Esophagus muscularis mucosa (tissue), 4 donors: ENCODE measurements at regions not wholly inside any gene's neighbourhood (a gene's known extent, or its start where the extent isn't known, plus 50 kb on each side); places are given as distances from the start of the nearest gene placed in this dataset.

Source experiments
- DNase-seq: peaks from one replicate; pipeline ENCODE4 v3.0.0-alpha.2; 2017; ENCODE audit errors: extremely low spot score
- H3K27ac ChIP-seq, 4 donors: fragments of 200-600 bp; sonication (generic); replicated peaks in 1 of 4; 1 replicate in 3 of 4; 2 replicates in 1 of 4; pipeline ENCODE4 v1.5.1; 2016 to 2019; ENCODE audit warnings: mild to moderate bottlenecking in 1 of 4
- H3K27me3 ChIP-seq, 4 donors: fragments of 200-600 bp; sonication (generic); one replicate each; pipeline versions ENCODE4 v1.5.1 to v1.6.0; 2016 to 2019
- H3K36me3 ChIP-seq, 4 donors: fragments of 200-600 bp; sonication (generic); one replicate each; pipeline ENCODE4 v1.5.1; 2016 to 2019
- H3K4me1 ChIP-seq, 4 donors: fragments of 200-600 bp; sonication (generic); one replicate each; pipeline ENCODE4 v1.5.1; 2016 to 2019
- H3K4me3 ChIP-seq, 4 donors: fragments of 200-600 bp; sonication (generic); 1 replicate in 2 of 4; 2 replicates in 2 of 4; pipeline ENCODE4 v1.5.1; 2016 to 2019; ENCODE audit warnings: mild to moderate bottlenecking in 4 of 4, moderate library complexity in 1 of 4
- H3K9me3 ChIP-seq, 4 donors: fragments of 200-600 bp; sonication (generic); 1 replicate in 3 of 4; 2 replicates in 1 of 4; pipeline ENCODE4 v1.5.1; 2016 to 2019
- CTCF ChIP-seq, 3 experiments: fragments of 200-600 bp in 2 of 3; fragments of 450-650 bp in 1 of 3; sonication (generic) in 2 of 3; IDR thresholded peaks; one replicate each; pipeline ENCODE4 v1.5.1; 2017 to 2019; ENCODE audit warnings: antibody characterized with exemption in 3 of 3, mild to moderate bottlenecking in 2 of 3, moderate library complexity in 1 of 3
- EP300 ChIP-seq: sonication (generic); formaldehyde crosslinking; IDR thresholded peaks from one replicate; pipeline ENCODE4 v1.6.1; 2017; ENCODE audit warnings: antibody characterized with exemption
- POLR2A ChIP-seq: fragments of 450-650 bp; IDR thresholded peaks from one replicate; pipeline ENCODE4 v1.6.1; 2017; ENCODE audit warnings: antibody characterized with exemption, moderate library complexity, mild to moderate bottlenecking, low read depth
- POLR2AphosphoS5 ChIP-seq, 2 donors: sonication (generic); formaldehyde crosslinking; IDR thresholded peaks; one replicate each; pipeline ENCODE4 v1.6.1; 2017; ENCODE audit warnings: antibody characterized with exemption in 2 of 2
- WGBS: methylation state at CpG from one replicate; pipeline ENCODE4 v1.1.5; 2018; 5-methylcytosine and 5-hydroxymethylcytosine counted together
- intact Hi-C: fragments of 100-400 bp; cut with DNase I; formaldehyde crosslinking; loops from one replicate; pipeline ENCODE4 v1.15.1; 2023

- Histone ChIP-seq H3K4me1 (no peaks in the 10 kb centered on the region), H3K27ac (no peak overlapping the region), H3K9me3 (peaks cover 0 to 5% (median 2%) of the 10 kb centered on the region in 4 donors), H3K4me3 (no peak overlapping the region), H3K27me3 (no peaks in the 10 kb centered on the region), H3K36me3 (no peaks in the 10 kb centered on the region)
- 50% methylated on average over 1 of the region's 1 CpG for WGBS
- TF ChIP-seq POLR2AphosphoS5 (IDR thresholded peaks at IDR 0.05) (no peak), CTCF (IDR thresholded peaks at IDR 0.05) (no peak), EP300 (no peak), POLR2A (no peak)
- DNase-seq, result no peak
- intact Hi-C loops, result no loop called here
These were observed 146.9 kb upstream of the MDGA2 start for GRCh38 chr14:47822326-47822725.

- intact Hi-C loops, result no loop called here
- DNase-seq, result no peak
- Histone ChIP-seq H3K9me3 (peaks cover 0 to 14% (median 3%) of the 10 kb centered on the region in 4 donors), H3K4me1 (no peaks in the 10 kb centered on the region), H3K36me3 (no peaks in the 10 kb centered on the region), H3K4me3 (no peak overlapping the region), H3K27ac (no peak overlapping the region), H3K27me3 (no peaks in the 10 kb centered on the region)
- 78% methylated on average over 1 of the region's 1 CpG for WGBS
- TF ChIP-seq POLR2A, result no peak
- TF ChIP-seq CTCF (IDR thresholded peaks at IDR 0.05), result no peak
- no peak for TF ChIP-seq EP300
These were observed 145.7 kb upstream of the MDGA2 start for GRCh38 chr14:47821135-47821534.

DNA sequence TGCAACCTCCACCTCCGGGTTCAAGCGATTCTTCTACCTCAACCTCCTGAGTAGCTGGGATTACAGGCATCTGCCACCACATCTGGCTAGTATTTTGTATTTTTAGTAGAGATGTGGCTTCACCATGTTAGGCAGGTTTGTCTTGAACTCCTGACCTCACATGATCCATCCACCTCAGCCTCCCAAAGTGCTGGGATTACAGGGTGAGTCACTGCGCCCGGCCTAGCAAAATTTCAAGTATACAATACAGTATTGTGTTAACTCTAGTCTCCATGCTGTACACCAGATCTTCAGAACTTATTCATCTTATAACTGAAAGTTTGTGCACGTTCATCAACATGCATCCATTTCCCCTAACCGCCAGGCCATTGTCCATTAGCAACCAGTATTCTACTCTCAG is 115.1 kb upstream of the MDGA2 start:
- WGBS, result 95% methylated on average over 6 of the region's 6 CpGs
- no peaks in the 10 kb centered on the region for H3K9me3 ChIP-seq
- H3K27ac ChIP-seq, result no peak overlapping the region
- no peak for DNase-seq
- TF ChIP-seq EP300 (no peak), POLR2AphosphoS5 (IDR thresholded peaks at IDR 0.05) (no peak), CTCF (IDR thresholded peaks at IDR 0.05) (no peak), POLR2A (no peak)
- no peaks in the 10 kb centered on the region for H3K36me3 ChIP-seq
- no peaks in the 10 kb centered on the region for H3K27me3 ChIP-seq
- no peaks in the 10 kb centered on the region for H3K4me1 ChIP-seq
- intact Hi-C loops, result no loop called here
- H3K4me3 ChIP-seq, result no peak overlapping the region

DNA sequence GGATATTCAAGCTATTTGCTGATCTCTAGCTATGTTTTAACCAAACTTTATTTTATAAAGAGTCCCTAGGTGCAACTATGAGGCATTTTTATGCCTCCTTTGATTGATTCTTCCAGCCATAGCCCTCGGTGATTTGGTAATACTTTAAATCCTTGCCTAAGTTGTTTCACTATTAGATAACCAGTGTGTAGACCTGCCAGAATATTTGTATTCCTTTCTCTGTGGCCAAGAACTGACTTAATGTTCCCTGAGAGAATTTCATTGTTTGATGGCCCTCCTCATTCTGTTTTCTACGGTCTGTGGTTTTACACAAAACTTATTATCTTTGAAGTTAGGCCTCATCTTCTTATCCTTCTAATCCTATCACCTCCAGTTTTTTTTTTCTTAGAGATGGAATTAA is 109.7 kb upstream of the MDGA2 start:
- no peaks in the 10 kb centered on the region for H3K27me3 ChIP-seq
- no peak for DNase-seq
- H3K9me3 ChIP-seq, result no peaks in the 10 kb centered on the region
- H3K27ac ChIP-seq, result no peak overlapping the region
- no peaks in the 10 kb centered on the region for H3K4me1 ChIP-seq
- intact Hi-C loops, result no loop called here
- WGBS, result 67% methylated on average over 2 of the region's 2 CpGs
- no peak overlapping the region for H3K4me3 ChIP-seq
- H3K36me3 ChIP-seq, result no peaks in the 10 kb centered on the region
- no peak for TF ChIP-seq CTCF (IDR thresholded peaks at IDR 0.05)
- no peak for TF ChIP-seq EP300
- TF ChIP-seq POLR2A, result no peak
- no peak for TF ChIP-seq POLR2AphosphoS5 (IDR thresholded peaks at IDR 0.05)

- 24% methylated on average over 4 of the region's 4 CpGs for WGBS
- H3K27ac ChIP-seq, result no peak overlapping the region
- DNase-seq, result no peak
- no peaks in the 10 kb centered on the region for H3K9me3 ChIP-seq
- H3K27me3 ChIP-seq, result no peaks in the 10 kb centered on the region
- no peaks in the 10 kb centered on the region for H3K4me1 ChIP-seq
- H3K4me3 ChIP-seq, result no peak overlapping the region
- no peaks in the 10 kb centered on the region for H3K36me3 ChIP-seq
- intact Hi-C loops, result no loop called here
- TF ChIP-seq POLR2A (no peak), CTCF (IDR thresholded peaks at IDR 0.05) (no peak), POLR2AphosphoS5 (IDR thresholded peaks at IDR 0.05) (no peak), EP300 (no peak)
These were observed 103.2 kb upstream of the MDGA2 start for GRCh38 chr14:47778631-47779030.
